HG03103 (cell line): ENCODE measurements at regions not wholly inside any gene's neighbourhood (a gene's known extent, or its start where the extent isn't known, plus 50 kb on each side); places are given as distances from the start of the nearest gene placed in this dataset.

ENCODE experiments used
- ATAC-seq: cut with Tn5 transposase; IDR thresholded peaks from one replicate; pipeline ENCODE4 v1.9.1; 2021; ENCODE audit warnings: low read depth; ENCODE audit not compliant: unreplicated experiment

- ATAC-seq = no peak
Measured at GRCh38 chr2:19472391-19472978, 114.1 kb upstream of the OSR1 start.

DNA sequence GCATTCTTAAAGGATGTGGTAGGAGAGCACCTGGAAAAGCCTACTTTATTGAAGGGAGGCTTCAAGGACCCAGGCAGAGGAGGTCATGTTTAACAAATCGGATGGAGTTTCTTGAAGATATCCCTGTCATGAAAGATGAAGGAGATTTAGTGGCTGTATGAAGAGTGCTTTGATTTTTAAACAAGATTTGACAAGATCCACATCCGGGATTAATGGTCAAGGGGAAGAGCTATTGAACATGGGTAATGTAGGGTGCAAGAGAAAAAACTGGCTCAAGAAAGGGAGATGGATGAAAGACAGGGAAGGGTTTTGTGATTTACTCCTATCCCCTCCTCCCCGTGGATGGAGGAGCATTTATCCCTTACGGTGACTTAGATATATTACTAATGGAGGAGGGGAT lies 113.1 kb upstream of the OSR1 start:
- no peak for ATAC-seq

- ATAC-seq = no peak
Measured at GRCh38 chr2:19465978-19466377, 107.6 kb upstream of the OSR1 start.

GRCh38 chr2:19462256-19462645 lies 103.8 kb upstream of the OSR1 start:
- no peak for ATAC-seq

- no peak for ATAC-seq
Measured at GRCh38 chr2:19461504-19462255, 103.3 kb upstream of the OSR1 start.

DNA sequence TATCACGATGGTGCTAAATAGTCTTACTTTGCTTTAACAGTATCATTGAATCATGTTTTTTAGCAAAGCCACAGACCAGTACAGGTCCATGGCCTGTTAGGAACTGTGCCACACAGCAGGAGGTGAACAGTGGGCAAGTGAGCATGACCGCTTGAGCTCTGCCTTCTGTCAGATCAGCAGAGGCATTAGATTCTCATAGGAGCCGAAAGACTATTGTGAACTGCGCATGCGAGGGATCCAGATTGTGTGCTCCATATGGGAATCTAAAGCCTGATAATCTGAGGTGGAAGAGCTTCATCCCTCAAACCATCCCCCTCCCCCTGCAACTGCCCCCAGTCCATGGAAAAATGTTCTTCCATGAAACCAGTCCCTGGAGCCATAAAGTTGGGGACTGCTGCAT lies 102.3 kb upstream of the OSR1 start:
- ATAC-seq = no peak

DNA sequence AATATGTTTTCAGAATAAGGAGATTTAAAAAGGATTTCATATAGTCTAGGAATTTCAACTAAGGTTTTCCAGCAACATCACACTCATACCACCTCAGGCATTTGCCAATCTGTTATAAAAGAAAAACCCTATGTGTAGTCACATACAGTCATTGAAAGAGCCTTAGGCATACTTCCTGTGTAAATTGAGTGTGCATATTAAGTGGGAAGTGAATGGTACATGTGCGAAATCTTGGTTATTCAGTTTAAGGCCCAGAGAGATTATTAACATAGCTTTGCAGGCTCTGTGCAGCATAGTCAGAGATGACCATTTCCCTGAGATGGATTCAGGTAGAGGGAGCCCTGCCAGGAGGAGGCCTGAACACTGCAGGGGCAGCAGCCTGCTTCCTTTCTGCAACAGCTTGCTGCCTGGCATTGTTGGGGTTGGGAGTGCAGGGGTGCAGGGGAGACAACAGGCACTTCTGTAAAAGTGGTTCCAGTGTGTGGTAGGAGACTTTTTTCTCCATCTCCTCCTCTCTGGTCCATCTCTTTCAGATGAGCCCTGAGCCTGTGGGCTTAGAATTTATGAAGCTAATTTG lies 100.1 kb upstream of the OSR1 start:
- no peak for ATAC-seq

GRCh38 chr2:19457809-19458208 lies 99.4 kb upstream of the OSR1 start:
- no peak for ATAC-seq

GRCh38 chr2:19456705-19457309 lies 98.4 kb upstream of the OSR1 start:
- ATAC-seq = no peak

DNA sequence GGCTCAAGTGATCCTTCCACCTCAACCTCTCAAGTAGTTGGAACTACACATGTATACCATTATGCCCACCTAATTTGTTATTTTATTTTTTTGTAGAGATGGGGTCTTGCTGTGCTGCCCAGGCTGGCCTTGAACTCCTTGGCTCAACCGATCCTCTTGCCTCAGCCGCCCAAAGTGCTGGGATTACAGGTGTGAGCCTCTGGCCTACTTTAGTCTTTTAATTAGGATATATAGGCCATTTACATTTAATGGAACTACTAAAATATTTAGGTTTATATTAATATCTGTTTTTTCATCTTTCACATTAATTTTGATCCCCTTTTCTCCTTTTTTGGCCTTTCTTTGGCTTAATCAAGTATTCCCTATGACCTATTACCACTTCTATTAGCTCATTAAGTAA lies 95.7 kb upstream of the OSR1 start:
- ATAC-seq = no peak

DNA sequence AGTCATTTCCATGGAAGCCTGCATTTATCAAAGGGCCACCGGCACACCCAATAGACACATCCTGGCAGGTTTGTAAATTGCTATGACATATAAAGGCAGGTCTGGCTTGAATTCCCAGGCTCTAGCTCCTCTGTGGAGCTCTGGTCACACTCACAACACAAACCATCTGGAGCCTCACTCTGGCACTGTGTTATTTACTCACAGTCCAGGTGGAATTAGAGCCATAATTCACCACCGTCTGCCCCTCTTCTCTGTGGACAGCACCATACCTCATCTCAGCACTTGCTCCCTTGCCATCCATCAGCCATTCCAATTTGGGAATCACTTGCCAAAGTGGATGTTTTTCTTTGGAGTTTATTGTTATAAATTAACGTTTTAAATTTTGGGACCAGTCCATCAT lies 84.3 kb upstream of the OSR1 start:
- ATAC-seq = no peak

DNA sequence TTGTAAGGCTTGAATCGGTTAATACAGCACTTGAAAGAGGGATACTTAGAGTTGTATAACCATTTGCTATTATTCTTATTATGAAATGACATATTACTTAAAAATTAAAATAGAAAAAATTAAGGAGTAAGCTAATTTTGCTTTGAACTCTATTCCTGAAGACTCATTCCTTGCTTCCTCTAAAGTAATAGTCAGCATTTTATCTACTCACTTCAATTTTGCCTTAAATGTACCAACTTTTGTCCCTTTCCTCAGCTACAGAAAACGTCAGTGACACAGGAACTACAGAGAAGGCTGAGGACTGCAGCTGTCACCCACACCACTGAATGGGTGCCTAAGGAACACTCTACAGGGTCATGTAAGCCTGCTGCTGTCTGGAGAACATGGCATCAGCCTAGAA lies 80.7 kb upstream of the OSR1 start:
- ATAC-seq = no peak

DNA sequence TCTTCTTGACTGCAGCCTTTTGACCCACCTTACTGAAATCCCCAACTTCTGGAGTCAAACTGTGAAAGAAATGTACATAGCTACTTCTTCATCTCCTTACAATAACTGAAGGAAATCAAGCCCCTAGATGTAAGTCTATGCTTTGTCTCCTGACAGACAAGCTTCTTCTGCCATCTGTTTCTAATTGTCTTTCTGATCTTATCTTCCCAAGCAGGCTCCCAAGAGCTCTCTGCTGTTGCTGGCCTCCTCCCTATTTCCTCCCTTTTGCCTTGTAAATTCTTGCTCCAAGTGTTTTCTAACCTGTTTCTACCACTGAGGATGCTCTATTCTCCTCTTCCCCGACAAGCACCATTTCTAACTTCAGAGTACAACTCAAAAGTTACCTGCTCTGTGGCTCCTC lies 77.4 kb upstream of the OSR1 start:
- ATAC-seq = no peak

GRCh38 chr2:19434413-19434812 lies 76.0 kb upstream of the OSR1 start:
- no peak for ATAC-seq

- no peak for ATAC-seq
Measured at GRCh38 chr2:19426941-19427340, 68.5 kb upstream of the OSR1 start.

GRCh38 chr2:19426144-19426543 lies 67.7 kb upstream of the OSR1 start:
- ATAC-seq = no peak

GRCh38 chr2:19425419-19425818 lies 67.0 kb upstream of the OSR1 start:
- no peak for ATAC-seq

- ATAC-seq = no peak
Measured at GRCh38 chr2:19419211-19419880, 60.9 kb upstream of the OSR1 start.

DNA sequence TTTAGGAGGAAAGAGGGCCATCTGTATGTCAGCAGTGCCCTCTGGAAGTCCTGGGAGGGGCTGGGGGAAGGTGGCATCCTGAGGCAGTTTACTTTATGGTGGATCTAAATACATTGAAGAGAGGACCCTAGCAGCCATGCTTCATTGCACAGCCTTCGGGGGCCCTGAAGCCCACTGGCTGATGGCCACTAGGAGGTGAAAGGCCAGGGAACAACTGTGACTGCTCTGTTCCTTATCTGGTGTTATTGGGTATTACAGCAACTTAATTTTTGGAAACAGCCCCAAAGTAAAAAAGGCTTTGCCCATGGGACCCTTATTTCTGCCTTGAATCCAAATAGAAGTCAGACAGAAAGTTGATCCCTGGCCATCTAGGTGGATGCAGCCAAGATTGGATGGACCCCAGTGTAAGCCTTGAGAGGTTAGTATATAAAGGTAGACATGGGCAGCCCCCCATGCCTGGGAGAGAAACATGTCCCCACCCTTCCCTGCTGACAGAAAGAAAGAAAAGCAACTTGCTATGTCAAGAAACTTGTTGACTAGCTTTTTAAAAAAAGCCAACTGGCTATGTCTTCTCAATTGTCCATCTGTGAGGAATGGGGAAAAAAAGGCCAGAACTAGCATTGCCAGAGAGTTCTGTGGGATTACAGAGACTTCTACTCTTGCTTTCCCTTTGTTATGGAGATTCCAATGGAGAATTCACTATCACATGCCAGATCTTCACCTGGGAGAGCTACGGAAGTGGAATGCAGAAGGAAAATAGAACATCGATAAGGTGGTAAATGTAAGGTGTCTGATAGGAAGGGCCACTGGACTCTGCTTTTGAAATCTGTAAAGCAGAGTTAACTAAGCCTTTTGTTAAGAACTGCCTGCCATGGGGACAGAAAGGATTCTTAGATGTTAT lies 58.6 kb upstream of the OSR1 start:
- ATAC-seq = no peak

GRCh38 chr2:19416083-19416482 lies 57.7 kb upstream of the OSR1 start:
- no peak for ATAC-seq
